ENCODE measurements at regions not wholly inside any gene's neighbourhood (a gene's known extent, or its start where the extent isn't known, plus 50 kb on each side); places are given as distances from the start of the nearest gene placed in this dataset.

DNA sequence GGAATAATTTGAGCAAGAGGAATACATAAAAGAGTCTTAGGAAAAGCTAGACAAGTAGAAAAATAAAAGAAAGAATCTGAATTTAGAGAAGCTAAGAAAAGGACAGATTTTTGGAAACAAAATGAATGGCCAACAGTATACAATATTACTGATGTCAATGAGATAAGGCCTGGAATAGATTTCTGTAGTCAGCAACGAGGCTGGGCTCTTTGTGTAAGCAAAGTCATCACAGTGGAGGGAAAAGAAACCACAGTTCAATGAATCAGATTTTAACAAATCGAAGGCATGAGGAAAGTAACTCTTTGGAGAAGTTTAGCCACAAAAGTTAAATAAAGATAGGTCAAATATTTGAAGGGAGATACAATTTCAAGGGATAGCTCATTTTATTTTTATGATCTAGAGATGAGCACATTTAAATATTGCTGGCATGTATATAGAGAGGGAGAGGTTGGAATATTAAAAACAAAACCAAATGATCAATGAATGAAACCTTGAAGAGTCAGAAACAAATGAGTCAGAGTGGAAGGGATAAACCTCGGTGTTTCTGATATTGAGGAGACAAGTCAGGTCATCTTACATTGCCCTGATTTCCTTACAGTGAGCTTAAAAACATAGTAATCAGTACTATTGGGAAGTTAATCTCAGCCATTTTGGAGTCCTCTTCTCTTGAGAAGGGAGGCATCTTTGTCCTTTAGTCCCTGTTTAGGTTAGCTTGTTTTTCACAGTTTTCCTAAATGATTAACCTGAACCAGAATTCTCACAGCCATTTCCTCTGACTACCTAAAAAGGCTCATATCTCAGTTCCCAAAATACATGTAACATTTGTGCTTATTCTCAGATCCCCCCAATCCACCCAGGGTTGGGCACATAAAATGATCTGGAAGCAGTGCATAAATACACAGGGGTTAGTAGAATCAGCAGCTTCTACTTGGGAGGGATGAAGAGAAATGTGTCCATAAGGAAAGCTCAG lies 620.0 kb upstream of the B3GALT2 start:
- Histone ChIP-seq H3K4me3 (no peak overlapping the region), H3K4me1 (no peaks in the 10 kb centered on the region), H3K9me3 (no peaks in the 10 kb centered on the region), H3K27ac (no peak overlapping the region), H3K36me3 (no peaks in the 10 kb centered on the region), H3K27me3 (ENCODE audit: low read depth) (no peaks in the 10 kb centered on the region)
- TF ChIP-seq, protein P1, sequence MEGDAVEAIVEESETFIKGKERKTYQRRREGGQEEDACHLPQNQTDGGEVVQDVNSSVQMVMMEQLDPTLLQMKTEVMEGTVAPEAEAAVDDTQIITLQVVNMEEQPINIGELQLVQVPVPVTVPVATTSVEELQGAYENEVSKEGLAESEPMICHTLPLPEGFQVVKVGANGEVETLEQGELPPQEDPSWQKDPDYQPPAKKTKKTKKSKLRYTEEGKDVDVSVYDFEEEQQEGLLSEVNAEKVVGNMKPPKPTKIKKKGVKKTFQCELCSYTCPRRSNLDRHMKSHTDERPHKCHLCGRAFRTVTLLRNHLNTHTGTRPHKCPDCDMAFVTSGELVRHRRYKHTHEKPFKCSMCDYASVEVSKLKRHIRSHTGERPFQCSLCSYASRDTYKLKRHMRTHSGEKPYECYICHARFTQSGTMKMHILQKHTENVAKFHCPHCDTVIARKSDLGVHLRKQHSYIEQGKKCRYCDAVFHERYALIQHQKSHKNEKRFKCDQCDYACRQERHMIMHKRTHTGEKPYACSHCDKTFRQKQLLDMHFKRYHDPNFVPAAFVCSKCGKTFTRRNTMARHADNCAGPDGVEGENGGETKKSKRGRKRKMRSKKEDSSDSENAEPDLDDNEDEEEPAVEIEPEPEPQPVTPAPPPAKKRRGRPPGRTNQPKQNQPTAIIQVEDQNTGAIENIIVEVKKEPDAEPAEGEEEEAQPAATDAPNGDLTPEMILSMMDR (IDR thresholded peaks at IDR 0.05) = no peak
- ATAC-seq (no peak), DNase-seq (no peak)
- intact Hi-C loops (cut with DNase I) = no loop called here

GRCh38 chr1:193799948-193800690 lies 613.7 kb upstream of the B3GALT2 start:
- DNase-seq (no peak), ATAC-seq (no peak)
- H3K36me3 ChIP-seq = no peaks in the 10 kb centered on the region
- no peaks in the 10 kb centered on the region for H3K27me3 ChIP-seq (ENCODE audit: low read depth)
- no peak overlapping the region for H3K27ac ChIP-seq
- intact Hi-C loops (cut with DNase I) = no loop called here
- no peaks in the 10 kb centered on the region for H3K4me1 ChIP-seq
- H3K4me3 ChIP-seq = no peak overlapping the region
- no peaks in the 10 kb centered on the region for H3K9me3 ChIP-seq
- TF ChIP-seq, protein P1 (IDR thresholded peaks at IDR 0.05) = no peak

- no peaks in the 10 kb centered on the region for H3K9me3 ChIP-seq
- no peak for ATAC-seq
- no peaks in the 10 kb centered on the region for H3K4me1 ChIP-seq
- intact Hi-C loops (cut with DNase I) = no loop called here
- H3K27ac ChIP-seq = no peak overlapping the region
- no peaks in the 10 kb centered on the region for H3K27me3 ChIP-seq (ENCODE audit: low read depth)
- TF ChIP-seq, protein P1 (IDR thresholded peaks at IDR 0.05) = no peak
- DNase-seq = no peak
- H3K36me3 ChIP-seq = no peaks in the 10 kb centered on the region
- no peak overlapping the region for H3K4me3 ChIP-seq
Observed at GRCh38 chr1:193799371-193799770, 613.0 kb upstream of the B3GALT2 start.

DNA sequence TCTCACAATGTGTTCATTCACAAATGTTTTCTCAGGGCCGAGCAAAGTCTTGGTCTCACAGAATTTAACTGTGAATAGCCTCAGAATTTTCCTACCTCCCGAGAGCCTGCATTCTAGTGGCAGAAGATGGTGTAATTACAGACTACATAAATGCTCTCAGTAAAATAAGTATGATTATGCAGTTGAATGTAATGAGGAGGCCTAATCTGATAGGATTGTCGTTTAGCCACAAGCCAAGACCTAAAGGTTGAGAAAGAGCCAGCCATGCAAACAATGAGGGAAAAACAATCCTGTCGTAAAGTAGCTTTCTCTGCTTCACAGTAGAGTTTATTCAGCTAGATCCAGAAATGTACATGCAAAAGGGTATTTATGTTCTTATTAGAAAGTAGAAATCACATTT lies 607.8 kb upstream of the B3GALT2 start:
- no peaks in the 10 kb centered on the region for H3K9me3 ChIP-seq
- no peaks in the 10 kb centered on the region for H3K36me3 ChIP-seq
- H3K4me1 ChIP-seq = no peaks in the 10 kb centered on the region
- no peak for ATAC-seq
- no peak overlapping the region for H3K27ac ChIP-seq
- TF ChIP-seq, protein P1 (IDR thresholded peaks at IDR 0.05) = no peak
- H3K27me3 ChIP-seq (ENCODE audit: low read depth) = no peaks in the 10 kb centered on the region
- DNase-seq = no peak
- intact Hi-C loops (cut with DNase I) = no loop called here
- H3K4me3 ChIP-seq = no peak overlapping the region

DNA sequence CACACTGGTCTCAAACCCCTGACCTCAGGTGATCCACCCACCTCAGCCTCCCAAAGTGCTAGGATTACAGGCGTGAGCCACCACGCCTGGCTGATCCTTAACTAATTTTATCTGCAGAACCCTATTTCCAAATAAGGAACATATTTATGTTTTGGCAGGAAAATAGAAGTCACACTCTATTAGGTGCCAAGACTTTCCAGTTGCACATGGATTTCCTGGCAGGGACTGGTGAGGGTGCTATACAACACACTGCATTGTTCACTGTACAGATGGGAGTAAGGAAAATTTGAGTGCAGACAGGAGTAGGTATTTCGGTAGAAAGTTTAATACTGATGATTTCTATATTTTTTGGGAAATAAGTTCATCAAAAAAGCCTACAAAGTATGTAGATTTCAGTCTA lies 605.3 kb upstream of the B3GALT2 start:
- TF ChIP-seq, protein P1 (IDR thresholded peaks at IDR 0.05) = no peak
- H3K4me1 ChIP-seq = no peaks in the 10 kb centered on the region
- intact Hi-C loops (cut with DNase I) = no loop called here

More for the DNA sequence above, 605.3 kb upstream of the B3GALT2 start:
- Histone ChIP-seq H3K27ac (no peak overlapping the region), H3K9me3 (no peaks in the 10 kb centered on the region), H3K36me3 (no peaks in the 10 kb centered on the region), H3K27me3 (ENCODE audit: low read depth) (no peaks in the 10 kb centered on the region), H3K4me3 (no peak overlapping the region)
- ATAC-seq = no peak
- DNase-seq = no peak
